ENCODE measurements at regions not wholly inside any gene's neighbourhood (a gene's known extent, or its start where the extent isn't known, plus 50 kb on each side); places are given as distances from the start of the nearest gene placed in this dataset.

GRCh38 chr7:118059209-118059608, 124.8 kb upstream of the LSM8 start:
- in situ Hi-C loops (cut with MboI; ENCODE audit: low sequenced_read_pairs in 4 of 4), result no loop called here
- H3K9me3 ChIP-seq, result no peaks in the 10 kb centered on the region
- ATAC-seq, result no peak

GRCh38 chr7:118060692-118061091, 123.3 kb upstream of the LSM8 start:
- intact Hi-C loops (cut with DNase I; ENCODE audit: low total_unique reads), result no loop called here
- in situ Hi-C loops (cut with MboI; ENCODE audit: low sequenced_read_pairs in 4 of 4), result no loop called here

More at GRCh38 chr7:118059209-118059608, 124.8 kb upstream of the LSM8 start:
- H3K27ac ChIP-seq, result no peak overlapping the region
- DNase-seq, result no peak
- H3K27me3 ChIP-seq, result no peaks in the 10 kb centered on the region
- no peak for TF ChIP-seq CTCF (IDR thresholded peaks at IDR 0.05 in 4 of 5, conservative IDR thresholded peaks at IDR 0.05 in 1 of 5)
- no peak for TF ChIP-seq POLR2A (IDR thresholded peaks at IDR 0.05)
- H3K4me3 ChIP-seq, result no peak overlapping the region
- no peaks in the 10 kb centered on the region for H3K36me3 ChIP-seq
- no peaks in the 10 kb centered on the region for H3K4me1 ChIP-seq
- intact Hi-C loops (cut with DNase I; ENCODE audit: low total_unique reads), result no loop called here

GRCh38 chr7:118061386-118061785, 122.6 kb upstream of the LSM8 start:
- no peak for TF ChIP-seq CTCF (IDR thresholded peaks at IDR 0.05 in 4 of 5, conservative IDR thresholded peaks at IDR 0.05 in 1 of 5)
- no peak for TF ChIP-seq POLR2A (IDR thresholded peaks at IDR 0.05)
- ATAC-seq (no peak), DNase-seq (no peak)
- H3K36me3 ChIP-seq, result no peaks in the 10 kb centered on the region
- no peaks in the 10 kb centered on the region for H3K9me3 ChIP-seq
- H3K27me3 ChIP-seq, result no peaks in the 10 kb centered on the region
- H3K27ac ChIP-seq, result no peak overlapping the region
- H3K4me3 ChIP-seq, result no peak overlapping the region
- in situ Hi-C loops (cut with MboI; ENCODE audit: low sequenced_read_pairs in 4 of 4), result no loop called here
- intact Hi-C loops (cut with DNase I; ENCODE audit: low total_unique reads), result no loop called here
- no peaks in the 10 kb centered on the region for H3K4me1 ChIP-seq

More at GRCh38 chr7:118060692-118061091, 123.3 kb upstream of the LSM8 start:
- no peak for DNase-seq
- Histone ChIP-seq H3K27me3 (no peaks in the 10 kb centered on the region), H3K9me3 (no peaks in the 10 kb centered on the region), H3K4me3 (no peak overlapping the region), H3K27ac (no peak overlapping the region), H3K4me1 (no peaks in the 10 kb centered on the region), H3K36me3 (no peaks in the 10 kb centered on the region)
- no peak for ATAC-seq
- TF ChIP-seq POLR2A (IDR thresholded peaks at IDR 0.05), result no peak
- no peak for TF ChIP-seq CTCF (IDR thresholded peaks at IDR 0.05 in 4 of 5, conservative IDR thresholded peaks at IDR 0.05 in 1 of 5)

- TF ChIP-seq CTCF (IDR thresholded peaks at IDR 0.05 in 4 of 5, conservative IDR thresholded peaks at IDR 0.05 in 1 of 5) (no peak), POLR2A (IDR thresholded peaks at IDR 0.05) (no peak)
- ATAC-seq (no peak), DNase-seq (no peak)
- no peaks in the 10 kb centered on the region for H3K9me3 ChIP-seq
- no peaks in the 10 kb centered on the region for H3K36me3 ChIP-seq
- no peak overlapping the region for H3K27ac ChIP-seq
- intact Hi-C loops (cut with DNase I; ENCODE audit: low total_unique reads) (no loop called here), in situ Hi-C loops (cut with MboI; ENCODE audit: low sequenced_read_pairs in 4 of 4) (no loop called here)
- no peak overlapping the region for H3K4me3 ChIP-seq
- no peaks in the 10 kb centered on the region for H3K27me3 ChIP-seq
- no peaks in the 10 kb centered on the region for H3K4me1 ChIP-seq
Measured at GRCh38 chr7:118072893-118073674, 110.9 kb upstream of the LSM8 start.
